ENCODE measurements at regions not wholly inside any gene's neighbourhood (a gene's known extent, or its start where the extent isn't known, plus 50 kb on each side); places are given as distances from the start of the nearest gene placed in this dataset.

DNA sequence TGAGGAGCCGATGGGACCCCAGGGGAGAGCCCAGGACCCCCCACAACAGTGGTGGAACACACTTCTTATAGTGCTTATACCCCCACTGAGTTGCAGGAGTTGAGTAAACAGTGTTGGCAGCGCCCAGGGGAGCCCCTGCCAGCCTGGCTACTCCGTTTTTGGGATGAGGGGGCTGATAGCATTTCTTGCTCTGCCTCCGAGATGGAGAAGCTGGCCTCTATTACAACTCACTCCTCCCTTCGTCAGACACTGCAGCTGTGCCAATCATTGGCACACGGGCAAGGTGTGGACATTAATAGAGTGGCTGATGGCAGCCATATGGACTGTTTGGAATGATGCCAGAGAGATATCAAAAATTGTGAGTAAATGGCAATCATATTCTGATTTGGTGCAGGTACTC lies 94.9 kb upstream of the TMPO start:
- no peaks in the 10 kb centered on the region for H3K9me2 ChIP-seq
- 65% methylated on average over 5 of the region's 6 CpGs for WGBS (ENCODE audit: low lambda C conversion rate)
- H3K9me3 ChIP-seq: no peaks in the 10 kb centered on the region
- no peak for TF ChIP-seq MEF2A (IDR thresholded peaks at IDR 0.05; ENCODE audit: borderline replicate concordance, low read depth)
- no peak for TF ChIP-seq SIN3A (IDR thresholded peaks at IDR 0.05; ENCODE audit: borderline replicate concordance, low read depth, low read length)
- no peak for TF ChIP-seq RXRA (IDR thresholded peaks at IDR 0.05; ENCODE audit: borderline replicate concordance, low read depth)
- peak; percentile 44; the same call in 1 of the 2 replicates for TF ChIP-seq GATA2 (CRISPR knock-in tag; IDR thresholded peaks at IDR 0.05)
- peak; percentile 19 for DNase-seq
- H3K4me2 ChIP-seq: no peak overlapping the region
- no peak overlapping the region for H2AFZ ChIP-seq (ENCODE audit: low read depth)
- peaks cover 15% of the 10 kb centered on the region for H3F3A ChIP-seq (replicated peaks; ENCODE audit: insufficient read depth)
- no peak overlapping the region for H3K4me3 ChIP-seq (ENCODE audit: low read depth in 2 of 2, low read length in 1 of 2)
- no peaks in the 10 kb centered on the region for H3K79me2 ChIP-seq (ENCODE audit: insufficient read depth)
- ChIA-PET CTCF (interaction anchor here (1.1 to 1.2 kb wide), 2 partner anchors 96 to 233 kb away, joined by 3 to 5 read pairs; no protein-coding TSS in a partner anchor), POLR2A (no interaction called here)
- no peak overlapping the region for H3K9ac ChIP-seq
- peaks cover 20% of the 10 kb centered on the region in 2 experiments; a peak in 3 of 4 replicates for H3K4me1 ChIP-seq (ENCODE audit: control insufficient read depth in 1 of 2, insufficient read depth in 2 of 2, low read depth in 1 of 2, low read length in 1 of 2)
- no peaks in the 10 kb centered on the region for H4K20me1 ChIP-seq (ENCODE audit: insufficient read depth)
- no peaks in the 10 kb centered on the region for H3K36me3 ChIP-seq (replicated peaks in 1 of 2; ENCODE audit: control insufficient read depth in 1 of 2, insufficient read depth in 2 of 2, low read length in 1 of 2)
- no peaks in the 10 kb centered on the region for H3K27me3 ChIP-seq (ENCODE audit: insufficient read depth)
- H3K27ac ChIP-seq (ENCODE audit: low read depth in 2 of 2, low read length in 1 of 2): no peak overlapping the region

DNA sequence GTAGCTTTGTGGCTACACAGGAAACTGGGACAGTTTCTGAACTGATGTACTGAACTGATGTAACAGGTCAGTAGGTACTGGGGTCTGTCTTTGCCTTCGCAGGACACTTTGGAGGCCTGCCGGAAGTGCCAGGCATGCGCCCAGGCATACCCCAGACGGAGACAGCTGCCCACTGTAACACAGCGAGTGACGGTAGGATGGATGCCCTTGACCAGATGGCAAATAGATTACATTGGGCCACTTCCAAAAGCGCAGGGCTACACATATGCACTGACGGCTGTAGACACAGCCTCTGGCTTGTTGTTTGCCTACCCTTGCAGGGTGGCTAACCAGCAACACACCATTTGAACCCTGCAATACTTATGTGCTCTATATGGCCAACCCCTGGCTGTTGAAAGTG lies 94.1 kb upstream of the TMPO start:
- H3K4me1 ChIP-seq (ENCODE audit: control insufficient read depth in 1 of 2, insufficient read depth in 2 of 2, low read depth in 1 of 2, low read length in 1 of 2): peaks cover 20% of the 10 kb centered on the region in 2 experiments; a peak in 3 of 4 replicates
- no peaks in the 10 kb centered on the region for H4K20me1 ChIP-seq (ENCODE audit: insufficient read depth)
- H3K9me3 ChIP-seq: no peaks in the 10 kb centered on the region
- H3K4me3 ChIP-seq (ENCODE audit: low read depth in 2 of 2, low read length in 1 of 2): no peak overlapping the region
- POLR2A ChIA-PET: no interaction called here
- WGBS (ENCODE audit: low lambda C conversion rate): 100% methylated on average over 3 of the region's 8 CpGs
- no peaks in the 10 kb centered on the region for H3K27me3 ChIP-seq (ENCODE audit: insufficient read depth)
- no peaks in the 10 kb centered on the region for H3K79me2 ChIP-seq (ENCODE audit: insufficient read depth)
- DNase-seq: peak; percentile 11
- TF ChIP-seq, protein P1, sequence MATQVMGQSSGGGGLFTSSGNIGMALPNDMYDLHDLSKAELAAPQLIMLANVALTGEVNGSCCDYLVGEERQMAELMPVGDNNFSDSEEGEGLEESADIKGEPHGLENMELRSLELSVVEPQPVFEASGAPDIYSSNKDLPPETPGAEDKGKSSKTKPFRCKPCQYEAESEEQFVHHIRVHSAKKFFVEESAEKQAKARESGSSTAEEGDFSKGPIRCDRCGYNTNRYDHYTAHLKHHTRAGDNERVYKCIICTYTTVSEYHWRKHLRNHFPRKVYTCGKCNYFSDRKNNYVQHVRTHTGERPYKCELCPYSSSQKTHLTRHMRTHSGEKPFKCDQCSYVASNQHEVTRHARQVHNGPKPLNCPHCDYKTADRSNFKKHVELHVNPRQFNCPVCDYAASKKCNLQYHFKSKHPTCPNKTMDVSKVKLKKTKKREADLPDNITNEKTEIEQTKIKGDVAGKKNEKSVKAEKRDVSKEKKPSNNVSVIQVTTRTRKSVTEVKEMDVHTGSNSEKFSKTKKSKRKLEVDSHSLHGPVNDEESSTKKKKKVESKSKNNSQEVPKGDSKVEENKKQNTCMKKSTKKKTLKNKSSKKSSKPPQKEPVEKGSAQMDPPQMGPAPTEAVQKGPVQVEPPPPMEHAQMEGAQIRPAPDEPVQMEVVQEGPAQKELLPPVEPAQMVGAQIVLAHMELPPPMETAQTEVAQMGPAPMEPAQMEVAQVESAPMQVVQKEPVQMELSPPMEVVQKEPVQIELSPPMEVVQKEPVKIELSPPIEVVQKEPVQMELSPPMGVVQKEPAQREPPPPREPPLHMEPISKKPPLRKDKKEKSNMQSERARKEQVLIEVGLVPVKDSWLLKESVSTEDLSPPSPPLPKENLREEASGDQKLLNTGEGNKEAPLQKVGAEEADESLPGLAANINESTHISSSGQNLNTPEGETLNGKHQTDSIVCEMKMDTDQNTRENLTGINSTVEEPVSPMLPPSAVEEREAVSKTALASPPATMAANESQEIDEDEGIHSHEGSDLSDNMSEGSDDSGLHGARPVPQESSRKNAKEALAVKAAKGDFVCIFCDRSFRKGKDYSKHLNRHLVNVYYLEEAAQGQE (IDR thresholded peaks at IDR 0.05; ENCODE audit: low read depth, low read length): no peak
- TF ChIP-seq, protein P2, sequence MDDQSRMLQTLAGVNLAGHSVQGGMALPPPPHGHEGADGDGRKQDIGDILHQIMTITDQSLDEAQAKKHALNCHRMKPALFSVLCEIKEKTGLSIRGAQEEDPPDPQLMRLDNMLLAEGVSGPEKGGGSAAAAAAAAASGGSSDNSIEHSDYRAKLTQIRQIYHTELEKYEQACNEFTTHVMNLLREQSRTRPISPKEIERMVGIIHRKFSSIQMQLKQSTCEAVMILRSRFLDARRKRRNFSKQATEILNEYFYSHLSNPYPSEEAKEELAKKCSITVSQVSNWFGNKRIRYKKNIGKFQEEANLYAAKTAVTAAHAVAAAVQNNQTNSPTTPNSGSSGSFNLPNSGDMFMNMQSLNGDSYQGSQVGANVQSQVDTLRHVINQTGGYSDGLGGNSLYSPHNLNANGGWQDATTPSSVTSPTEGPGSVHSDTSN (IDR thresholded peaks at IDR 0.05): no peak
- TF ChIP-seq TAF1 (IDR thresholded peaks at IDR 0.05; ENCODE audit: borderline replicate concordance, low read depth, low read length): no peak
- TF ChIP-seq CHD2 (IDR thresholded peaks at IDR 0.05; ENCODE audit: low read length, partially characterized antibody): no peak
- TF ChIP-seq, protein P3, sequence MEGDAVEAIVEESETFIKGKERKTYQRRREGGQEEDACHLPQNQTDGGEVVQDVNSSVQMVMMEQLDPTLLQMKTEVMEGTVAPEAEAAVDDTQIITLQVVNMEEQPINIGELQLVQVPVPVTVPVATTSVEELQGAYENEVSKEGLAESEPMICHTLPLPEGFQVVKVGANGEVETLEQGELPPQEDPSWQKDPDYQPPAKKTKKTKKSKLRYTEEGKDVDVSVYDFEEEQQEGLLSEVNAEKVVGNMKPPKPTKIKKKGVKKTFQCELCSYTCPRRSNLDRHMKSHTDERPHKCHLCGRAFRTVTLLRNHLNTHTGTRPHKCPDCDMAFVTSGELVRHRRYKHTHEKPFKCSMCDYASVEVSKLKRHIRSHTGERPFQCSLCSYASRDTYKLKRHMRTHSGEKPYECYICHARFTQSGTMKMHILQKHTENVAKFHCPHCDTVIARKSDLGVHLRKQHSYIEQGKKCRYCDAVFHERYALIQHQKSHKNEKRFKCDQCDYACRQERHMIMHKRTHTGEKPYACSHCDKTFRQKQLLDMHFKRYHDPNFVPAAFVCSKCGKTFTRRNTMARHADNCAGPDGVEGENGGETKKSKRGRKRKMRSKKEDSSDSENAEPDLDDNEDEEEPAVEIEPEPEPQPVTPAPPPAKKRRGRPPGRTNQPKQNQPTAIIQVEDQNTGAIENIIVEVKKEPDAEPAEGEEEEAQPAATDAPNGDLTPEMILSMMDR (IDR thresholded peaks at IDR 0.05): no peak
- TF ChIP-seq, protein P4, sequence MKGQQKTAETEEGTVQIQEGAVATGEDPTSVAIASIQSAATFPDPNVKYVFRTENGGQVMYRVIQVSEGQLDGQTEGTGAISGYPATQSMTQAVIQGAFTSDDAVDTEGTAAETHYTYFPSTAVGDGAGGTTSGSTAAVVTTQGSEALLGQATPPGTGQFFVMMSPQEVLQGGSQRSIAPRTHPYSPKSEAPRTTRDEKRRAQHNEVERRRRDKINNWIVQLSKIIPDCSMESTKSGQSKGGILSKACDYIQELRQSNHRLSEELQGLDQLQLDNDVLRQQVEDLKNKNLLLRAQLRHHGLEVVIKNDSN (IDR thresholded peaks at IDR 0.05; ENCODE audit: borderline replicate concordance, low read depth): no peak
- no peak for TF ChIP-seq RFX5 (IDR thresholded peaks at IDR 0.05; ENCODE audit: low read length)
- TF ChIP-seq, protein P5, sequence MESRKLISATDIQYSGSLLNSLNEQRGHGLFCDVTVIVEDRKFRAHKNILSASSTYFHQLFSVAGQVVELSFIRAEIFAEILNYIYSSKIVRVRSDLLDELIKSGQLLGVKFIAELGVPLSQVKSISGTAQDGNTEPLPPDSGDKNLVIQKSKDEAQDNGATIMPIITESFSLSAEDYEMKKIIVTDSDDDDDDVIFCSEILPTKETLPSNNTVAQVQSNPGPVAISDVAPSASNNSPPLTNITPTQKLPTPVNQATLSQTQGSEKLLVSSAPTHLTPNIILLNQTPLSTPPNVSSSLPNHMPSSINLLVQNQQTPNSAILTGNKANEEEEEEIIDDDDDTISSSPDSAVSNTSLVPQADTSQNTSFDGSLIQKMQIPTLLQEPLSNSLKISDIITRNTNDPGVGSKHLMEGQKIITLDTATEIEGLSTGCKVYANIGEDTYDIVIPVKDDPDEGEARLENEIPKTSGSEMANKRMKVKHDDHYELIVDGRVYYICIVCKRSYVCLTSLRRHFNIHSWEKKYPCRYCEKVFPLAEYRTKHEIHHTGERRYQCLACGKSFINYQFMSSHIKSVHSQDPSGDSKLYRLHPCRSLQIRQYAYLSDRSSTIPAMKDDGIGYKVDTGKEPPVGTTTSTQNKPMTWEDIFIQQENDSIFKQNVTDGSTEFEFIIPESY (IDR thresholded peaks at IDR 0.05; ENCODE audit: borderline replicate concordance, low read depth): no peak
- TF ChIP-seq GABPA (IDR thresholded peaks at IDR 0.05; ENCODE audit: low read depth): no peak
- no peak for TF ChIP-seq GATA2 (CRISPR knock-in tag; IDR thresholded peaks at IDR 0.05)
- TF ChIP-seq FOXJ3 (CRISPR knock-in tag; IDR thresholded peaks at IDR 0.05): no peak
- TF ChIP-seq RCOR1 (IDR thresholded peaks at IDR 0.05; ENCODE audit: low read length): no peak
- H3K9ac ChIP-seq: no peak overlapping the region
- H3F3A ChIP-seq (replicated peaks; ENCODE audit: insufficient read depth): peaks cover 15% of the 10 kb centered on the region
- no peaks in the 10 kb centered on the region for H3K36me3 ChIP-seq (replicated peaks in 1 of 2; ENCODE audit: control insufficient read depth in 1 of 2, insufficient read depth in 2 of 2, low read length in 1 of 2)
- H3K27ac ChIP-seq (ENCODE audit: low read depth in 2 of 2, low read length in 1 of 2): no peak overlapping the region
- no peak overlapping the region for H3K4me2 ChIP-seq
- CTCF ChIA-PET: interaction anchor here (1.1 to 1.2 kb wide), 2 partner anchors 95 to 232 kb away, joined by 3 to 5 read pairs; no protein-coding TSS in a partner anchor
- no peaks in the 10 kb centered on the region for H3K9me2 ChIP-seq
- no peak overlapping the region for H2AFZ ChIP-seq (ENCODE audit: low read depth)

All from SK-N-SH (cell line).